Superior temporal gyrus (tissue), 1 donor: ENCODE measurements at regions not wholly inside any gene's neighbourhood (a gene's known extent, or its start where the extent isn't known, plus 50 kb on each side); places are given as distances from the start of the nearest gene placed in this dataset.
"Not testable (repeated sequence)": the region's sequence is repeated elsewhere in the genome, so short reads cannot be mapped to it uniquely, and the experiment has no call there.

Experiments
- DNase-seq: peaks from one replicate; pipeline ENCODE4 v3.0.0-alpha.2; 2016; ENCODE audit errors: extremely low spot score

DNA sequence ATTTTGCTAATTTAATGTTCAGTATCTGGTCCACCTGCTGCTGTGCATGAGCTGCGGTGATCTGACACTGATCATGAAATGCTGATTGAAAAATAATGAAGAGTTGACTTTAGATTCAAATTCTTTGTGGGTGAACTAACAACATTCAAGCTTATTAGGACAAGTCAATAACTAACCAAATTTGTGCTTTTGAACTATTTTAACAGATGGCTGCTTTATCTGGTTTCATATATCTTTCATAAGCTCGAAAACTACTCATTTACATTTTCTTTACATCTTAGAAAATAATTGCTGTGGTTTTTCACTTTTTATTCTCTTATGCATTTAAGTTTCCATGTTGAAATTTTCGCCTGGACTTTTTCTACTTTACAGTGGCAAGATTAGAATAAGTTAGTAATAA, 274.8 kb upstream of the CCNG1 start:
- DNase-seq, result no peak

- DNase-seq, result peak; percentile 6
These were observed 273.5 kb upstream of the CCNG1 start for GRCh38 chr5:163163858-163164257.

GRCh38 chr5:163165277-163165676, 272.1 kb upstream of the CCNG1 start:
- no peak for DNase-seq

- DNase-seq, result not testable (repeated sequence)
These were observed 267.2 kb upstream of the CCNG1 start for GRCh38 chr5:163170161-163170560.

GRCh38 chr5:163172540-163173338, 264.7 kb upstream of the CCNG1 start:
- no peak for DNase-seq

DNA sequence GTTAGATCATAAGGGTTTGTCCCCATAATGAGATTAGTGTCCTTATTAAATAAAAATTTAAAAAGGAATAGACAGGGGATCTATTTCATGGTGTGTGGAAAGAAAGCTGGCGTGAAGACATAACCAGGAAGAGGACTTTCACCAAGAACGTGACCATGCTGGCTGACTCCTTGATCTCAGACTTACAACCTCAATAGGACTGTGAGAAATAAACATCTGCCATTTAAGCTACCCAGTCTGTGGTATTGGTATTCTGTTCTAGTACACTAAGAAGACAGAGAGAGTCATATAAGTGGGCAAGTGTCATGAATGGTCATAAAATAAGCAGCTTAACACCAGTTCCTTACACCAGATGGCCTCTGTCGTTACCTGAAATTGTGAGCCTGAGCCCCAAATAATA, 259.4 kb upstream of the CCNG1 start:
- no peak for DNase-seq

DNA sequence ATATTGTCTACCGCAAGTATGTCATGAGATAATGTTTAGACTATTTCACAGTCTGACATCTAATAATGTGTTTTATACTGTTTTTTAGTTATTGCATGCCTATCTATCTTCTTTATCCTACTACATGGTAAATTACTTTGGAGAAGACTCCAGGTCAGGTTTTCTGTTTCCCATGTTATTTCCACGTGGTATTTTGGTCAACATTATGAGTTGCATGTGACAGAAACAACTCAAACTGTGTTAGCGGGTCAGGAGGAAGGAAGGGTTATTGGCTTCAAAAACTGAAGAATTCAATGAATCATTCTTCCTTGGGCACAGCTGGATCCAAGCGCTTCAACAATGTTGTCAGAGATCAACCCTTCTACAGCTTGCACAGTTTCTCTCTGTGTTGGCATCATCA, 252.1 kb upstream of the CCNG1 start:
- no peak for DNase-seq

GRCh38 chr5:163189023-163189553, 248.3 kb upstream of the CCNG1 start:
- no peak for DNase-seq

DNA sequence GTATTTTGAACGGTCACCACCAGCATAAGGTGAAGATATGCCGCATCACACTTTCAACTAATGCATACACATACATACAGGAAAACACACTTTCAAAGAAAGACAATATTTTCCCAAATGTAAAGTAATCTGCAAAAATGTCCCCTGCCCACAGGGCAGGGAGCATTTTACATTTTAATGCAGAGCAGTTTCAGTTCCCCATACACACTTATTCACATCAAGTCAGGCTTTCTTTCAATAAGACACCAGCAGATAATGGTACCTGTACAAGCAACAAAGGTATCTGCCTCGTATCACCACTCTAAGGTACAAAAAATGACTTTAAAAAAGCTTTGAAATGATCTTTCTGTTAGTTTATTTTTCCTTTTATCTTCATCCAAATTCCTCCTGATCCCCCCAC, 247.1 kb upstream of the CCNG1 start:
- DNase-seq, result no peak

DNA sequence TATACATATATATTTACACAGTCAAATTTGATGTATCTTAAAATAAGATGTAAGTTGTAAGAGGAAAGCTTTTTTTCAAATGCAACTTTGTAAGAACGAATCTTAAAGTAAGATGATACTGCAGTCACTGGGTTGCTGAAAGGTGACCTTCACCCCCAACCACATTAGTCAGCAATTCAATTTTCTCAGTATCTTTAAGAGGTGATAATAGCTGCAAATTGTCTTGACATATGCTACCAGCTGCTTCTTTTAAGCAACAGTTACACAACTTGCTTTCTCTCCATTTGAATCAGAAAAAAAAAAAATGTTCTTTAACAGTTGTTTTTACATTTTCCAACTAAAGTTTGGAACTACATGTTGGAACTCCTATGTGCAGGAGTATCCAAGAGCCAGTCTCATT, 246.6 kb upstream of the CCNG1 start:
- no peak for DNase-seq

DNA sequence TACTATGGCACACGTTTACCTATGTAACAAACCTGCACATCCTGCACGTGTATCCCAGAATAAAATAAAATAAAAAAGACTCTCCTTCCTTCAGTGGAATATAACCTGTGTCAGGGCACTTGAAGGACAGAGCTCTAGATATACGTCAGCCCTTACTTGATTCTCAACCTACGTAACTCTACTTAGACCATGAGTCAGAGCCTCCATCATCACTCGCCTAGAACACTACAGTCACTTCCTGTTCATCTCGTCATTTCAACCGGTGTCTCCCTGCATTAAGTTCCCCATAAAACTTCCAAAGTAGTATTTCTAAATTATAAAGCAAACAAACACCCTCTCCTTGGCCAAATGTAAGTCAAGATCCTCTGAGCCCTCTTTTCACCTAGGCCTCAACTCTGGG, 243.5 kb upstream of the CCNG1 start:
- no peak for DNase-seq

DNA sequence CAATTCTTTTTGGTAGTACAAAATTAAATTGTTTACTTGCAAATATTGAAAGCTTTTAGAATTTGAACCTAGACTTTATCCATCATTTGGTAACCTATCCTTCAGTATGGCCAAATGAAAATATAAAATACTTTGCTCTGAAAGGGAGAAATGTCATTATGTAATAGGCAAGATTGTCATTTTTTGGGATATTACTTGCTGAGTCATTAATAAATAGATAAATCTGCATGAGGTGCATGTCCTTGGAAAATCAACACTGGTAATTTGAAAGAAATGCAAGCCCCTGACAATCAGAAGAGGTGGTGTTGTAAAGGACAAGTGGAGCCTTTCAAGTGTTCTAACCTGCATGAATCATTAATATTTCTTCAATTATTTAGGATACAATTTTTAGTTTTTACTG, 231.8 kb upstream of the CCNG1 start:
- no peak for DNase-seq

GRCh38 chr5:163221581-163221980, 215.8 kb upstream of the CCNG1 start:
- no peak for DNase-seq

GRCh38 chr5:163222982-163223381, 214.4 kb upstream of the CCNG1 start:
- no peak for DNase-seq

DNA sequence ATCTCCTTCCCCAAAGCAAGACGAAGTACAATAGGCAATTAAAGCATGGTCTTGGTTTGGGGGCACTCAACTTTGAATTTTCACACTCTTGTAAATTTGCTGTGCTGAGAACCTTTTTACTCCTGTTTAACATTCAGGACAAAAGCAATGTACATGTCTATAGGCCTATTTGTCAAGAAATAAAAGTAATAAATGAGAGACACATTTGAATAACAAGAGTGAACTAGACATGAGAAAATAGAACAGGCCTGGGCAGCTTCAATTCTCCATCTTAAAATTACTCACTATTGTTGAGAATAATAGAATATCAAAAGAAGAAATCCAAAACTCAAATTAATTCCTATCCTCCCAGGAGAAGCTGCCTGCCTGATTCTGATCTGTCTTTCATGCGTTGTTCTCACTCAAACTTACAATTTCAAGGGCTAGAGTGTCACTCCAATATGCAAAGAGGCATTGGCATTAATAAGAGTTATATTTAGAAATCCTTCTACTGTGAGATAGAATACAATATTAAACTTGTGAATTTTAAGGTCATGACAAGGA, 192.9 kb upstream of the CCNG1 start:
- no peak for DNase-seq

GRCh38 chr5:163245584-163245983, 191.8 kb upstream of the CCNG1 start:
- DNase-seq, result no peak

DNA sequence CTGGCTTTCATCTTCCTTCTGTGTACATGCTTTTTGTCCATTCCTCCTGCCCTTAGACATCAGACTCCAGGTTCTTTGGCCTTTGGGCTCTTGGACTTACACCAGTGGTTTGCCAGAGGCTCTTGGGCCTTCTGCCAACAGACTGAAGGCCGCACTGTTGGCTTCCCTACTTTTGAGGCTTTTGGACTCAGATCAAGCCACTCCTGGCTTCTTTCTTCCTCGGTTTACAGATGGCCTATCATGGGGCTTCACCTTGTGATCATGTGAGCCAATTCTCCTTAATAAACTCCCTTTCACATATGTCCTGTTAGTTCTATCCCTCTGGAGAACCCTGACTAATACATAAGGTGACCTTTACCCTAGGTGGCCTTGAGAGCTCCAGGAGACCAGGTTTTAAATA, 189.1 kb upstream of the CCNG1 start:
- DNase-seq, result no peak

DNA sequence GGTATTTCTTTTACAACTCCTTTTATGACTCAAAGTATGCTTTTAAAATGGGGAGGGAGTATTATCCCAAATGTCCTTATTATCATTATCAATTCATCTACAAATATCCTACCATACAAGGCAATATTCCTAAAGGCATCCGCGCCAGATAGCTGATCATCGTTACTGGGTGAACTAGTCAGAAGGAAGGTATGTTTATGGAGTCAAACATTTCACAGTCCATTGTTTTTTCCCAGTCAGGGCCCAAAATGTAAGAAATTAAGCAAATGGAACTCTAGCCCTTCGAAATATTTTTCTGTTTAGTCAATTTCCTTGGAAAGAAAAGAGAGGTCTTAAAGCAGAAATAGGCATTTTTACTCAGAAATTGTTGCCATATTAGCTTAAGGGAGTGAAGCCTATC, 188.5 kb upstream of the CCNG1 start:
- DNase-seq, result no peak

GRCh38 chr5:163252950-163253349, 184.4 kb upstream of the CCNG1 start:
- DNase-seq, result no peak

DNA sequence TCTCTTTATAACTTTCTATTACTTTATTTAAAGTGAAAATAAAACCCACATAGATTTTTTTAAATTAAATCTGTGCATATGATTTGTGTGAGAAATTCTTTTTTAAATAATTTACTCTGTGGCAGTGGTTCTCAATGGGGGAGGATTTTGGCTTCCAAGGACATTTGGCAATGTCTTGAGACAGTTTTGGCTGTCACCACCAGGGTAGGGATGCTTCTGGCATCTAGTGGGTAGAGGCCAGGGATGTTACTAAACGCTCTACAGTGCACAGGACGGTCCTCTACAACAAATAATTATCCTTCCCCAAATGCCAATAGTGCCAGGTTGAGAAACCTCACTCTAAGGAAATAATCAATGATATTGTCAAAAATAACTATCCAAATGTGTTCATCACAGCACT, 177.9 kb upstream of the CCNG1 start:
- DNase-seq, result no peak

DNA sequence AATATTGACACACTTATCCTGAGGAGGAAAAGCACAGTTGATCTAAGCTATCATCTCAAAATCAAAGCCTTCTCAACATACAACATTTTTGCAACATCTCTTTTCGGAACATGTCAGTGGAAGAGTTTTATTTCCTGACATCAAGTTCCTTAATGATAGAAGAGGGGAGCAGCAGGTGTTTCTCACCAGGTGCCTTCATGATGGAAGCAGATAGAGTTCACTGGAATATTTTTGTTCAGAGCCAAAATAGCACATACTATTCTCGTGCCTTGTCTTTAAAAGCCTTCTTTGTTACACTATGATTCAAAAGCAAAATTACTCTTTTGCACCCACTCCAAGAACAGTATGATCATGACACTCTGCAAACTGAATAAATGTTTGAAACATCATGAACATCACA, 176.9 kb upstream of the CCNG1 start:
- peak; percentile 49 for DNase-seq

DNA sequence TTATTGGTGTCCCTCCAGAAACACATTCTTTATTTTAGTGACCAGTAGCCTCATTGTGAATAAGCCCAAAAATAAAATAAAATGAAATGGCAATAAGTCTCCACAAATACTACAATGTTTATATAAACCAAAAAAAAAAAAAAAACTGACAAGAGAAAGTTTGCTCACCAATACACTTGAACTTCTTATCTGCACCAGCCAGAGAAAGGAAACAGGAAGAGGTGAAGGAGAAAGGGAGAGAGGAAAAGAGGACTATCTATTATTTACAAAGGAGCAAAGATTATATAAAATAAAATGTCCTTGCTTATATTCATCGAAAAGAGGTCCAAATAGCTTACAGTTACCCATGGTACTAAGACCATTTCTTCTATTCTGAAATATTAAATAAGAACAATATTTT, 176.4 kb upstream of the CCNG1 start:
- DNase-seq, result no peak

- no peak for DNase-seq
These were observed 175.6 kb upstream of the CCNG1 start for GRCh38 chr5:163261647-163262269.
